Ishikawa (cell line): ENCODE measurements at regions not wholly inside any gene's neighbourhood (a gene's known extent, or its start where the extent isn't known, plus 50 kb on each side); places are given as distances from the start of the nearest gene placed in this dataset.

ENCODE experiments used
- NFIC ChIP-seq: IDR thresholded peaks from 2 replicates; pipeline ENCODE4 v1.6.1; 2012
- REST ChIP-seq: IDR thresholded peaks from 2 replicates; pipeline ENCODE4 v1.6.1; 2012; ENCODE audit warnings: low read depth, mild to moderate bottlenecking
- USF1 ChIP-seq: IDR thresholded peaks from 2 replicates; pipeline ENCODE4 v1.6.1; 2012
- ZBTB7A ChIP-seq: IDR thresholded peaks from 2 replicates; pipeline ENCODE4 v1.6.1; 2012; ENCODE audit warnings: low read depth

GRCh38 chr14:65211341-65211987, 109.1 kb upstream of the MAX start:
- no peak for TF ChIP-seq ZBTB7A
- no peak for TF ChIP-seq REST
- no peak for TF ChIP-seq USF1
- no peak for TF ChIP-seq NFIC
